WI38 (cell line): ENCODE measurements at regions not wholly inside any gene's neighbourhood (a gene's known extent, or its start where the extent isn't known, plus 50 kb on each side); places are given as distances from the start of the nearest gene placed in this dataset.

Experiments used
- H3K4me3 ChIP-seq: 2 replicates; pipeline ENCODE4 v1.5.1; 2011; ENCODE audit warnings: low read depth, mild to moderate bottlenecking, control low read depth, low read length
- TF ChIP-seq, protein P1 (sequence below): IDR thresholded peaks from 2 replicates; pipeline ENCODE4 v1.5.1; 2012; ENCODE audit warnings: low read depth, mild to moderate bottlenecking, control low read depth, low read length

GRCh38 chr1:170385750-170386149 lies 146.2 kb upstream of the GORAB start:
- TF ChIP-seq, protein P1, sequence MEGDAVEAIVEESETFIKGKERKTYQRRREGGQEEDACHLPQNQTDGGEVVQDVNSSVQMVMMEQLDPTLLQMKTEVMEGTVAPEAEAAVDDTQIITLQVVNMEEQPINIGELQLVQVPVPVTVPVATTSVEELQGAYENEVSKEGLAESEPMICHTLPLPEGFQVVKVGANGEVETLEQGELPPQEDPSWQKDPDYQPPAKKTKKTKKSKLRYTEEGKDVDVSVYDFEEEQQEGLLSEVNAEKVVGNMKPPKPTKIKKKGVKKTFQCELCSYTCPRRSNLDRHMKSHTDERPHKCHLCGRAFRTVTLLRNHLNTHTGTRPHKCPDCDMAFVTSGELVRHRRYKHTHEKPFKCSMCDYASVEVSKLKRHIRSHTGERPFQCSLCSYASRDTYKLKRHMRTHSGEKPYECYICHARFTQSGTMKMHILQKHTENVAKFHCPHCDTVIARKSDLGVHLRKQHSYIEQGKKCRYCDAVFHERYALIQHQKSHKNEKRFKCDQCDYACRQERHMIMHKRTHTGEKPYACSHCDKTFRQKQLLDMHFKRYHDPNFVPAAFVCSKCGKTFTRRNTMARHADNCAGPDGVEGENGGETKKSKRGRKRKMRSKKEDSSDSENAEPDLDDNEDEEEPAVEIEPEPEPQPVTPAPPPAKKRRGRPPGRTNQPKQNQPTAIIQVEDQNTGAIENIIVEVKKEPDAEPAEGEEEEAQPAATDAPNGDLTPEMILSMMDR, result no peak
- H3K4me3 ChIP-seq, result no peak overlapping the region

GRCh38 chr1:170388489-170388888 lies 143.5 kb upstream of the GORAB start:
- TF ChIP-seq, protein P1, result no peak
- H3K4me3 ChIP-seq, result no peak overlapping the region

DNA sequence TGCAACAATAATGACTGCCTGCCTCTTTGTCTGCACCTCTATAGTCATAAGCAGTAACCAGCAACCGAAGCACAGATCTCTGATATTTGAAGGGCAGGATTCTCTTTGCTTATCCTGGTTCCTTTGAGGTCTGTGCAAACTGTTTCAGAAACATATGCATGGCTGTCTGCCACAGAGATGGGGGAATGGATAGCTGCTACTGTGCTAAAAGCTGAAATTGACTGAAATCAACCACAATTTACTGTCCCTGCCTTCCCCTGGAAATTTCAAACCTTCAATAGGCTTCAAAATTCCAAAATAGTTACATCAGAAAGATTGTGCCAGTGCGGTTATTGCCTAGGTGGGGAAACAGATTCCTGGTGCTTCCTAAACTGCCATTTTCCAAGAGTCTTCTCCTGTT lies 136.8 kb upstream of the GORAB start:
- no peak overlapping the region for H3K4me3 ChIP-seq

GRCh38 chr1:170397061-170397460 lies 134.9 kb upstream of the GORAB start:
- H3K4me3 ChIP-seq, result no peak overlapping the region
- TF ChIP-seq, protein P1, result no peak

More for the DNA sequence above, 136.8 kb upstream of the GORAB start:
- TF ChIP-seq, protein P1, result no peak

- H3K4me3 ChIP-seq, result no peak overlapping the region
- TF ChIP-seq, protein P1, result no peak
Observed at GRCh38 chr1:170402476-170403311, 129.3 kb upstream of the GORAB start.

GRCh38 chr1:170407138-170407537 lies 124.8 kb upstream of the GORAB start:
- H3K4me3 ChIP-seq, result no peak overlapping the region
- TF ChIP-seq, protein P1, result no peak

GRCh38 chr1:170407581-170407980 lies 124.4 kb upstream of the GORAB start:
- H3K4me3 ChIP-seq, result no peak overlapping the region
- TF ChIP-seq, protein P1, result no peak
